Bone marrow (tissue), 2 donors: ENCODE measurements at regions not wholly inside any gene's neighbourhood (a gene's known extent, or its start where the extent isn't known, plus 50 kb on each side); places are given as distances from the start of the nearest gene placed in this dataset.
"Not testable (repeated sequence)": the region's sequence is repeated elsewhere in the genome, so short reads cannot be mapped to it uniquely, and the experiment has no call there.

ENCODE experiments used
- DNase-seq, 2 donors: peaks; one replicate each; lab custom pipeline; 2025; lab: John Stamatoyannopoulos, UW

GRCh38 chr16:29355339-29356059, 51.0 kb downstream of the NPIPB11 start:
- DNase-seq = not testable (repeated sequence)

GRCh38 chr16:29354449-29354848, 52.1 kb downstream of the NPIPB11 start:
- DNase-seq = not testable (repeated sequence)

- not testable (repeated sequence) for DNase-seq
Measured at GRCh38 chr16:29352617-29352999, 53.9 kb downstream of the NPIPB11 start.

- not testable (repeated sequence) for DNase-seq
Measured at GRCh38 chr16:29351970-29352616, 54.4 kb downstream of the NPIPB11 start.

- DNase-seq = not testable (repeated sequence)
Measured at GRCh38 chr16:29351271-29351969, 55.1 kb downstream of the NPIPB11 start.

GRCh38 chr16:29349966-29350365, 56.5 kb downstream of the NPIPB11 start:
- not testable (repeated sequence) for DNase-seq

GRCh38 chr16:29348748-29349147, 57.8 kb downstream of the NPIPB11 start:
- not testable (repeated sequence) for DNase-seq

- DNase-seq = not testable (repeated sequence)
Measured at GRCh38 chr16:29348123-29348690, 58.3 kb downstream of the NPIPB11 start.

GRCh38 chr16:29346796-29347580, 59.5 kb downstream of the NPIPB11 start:
- not testable (repeated sequence) for DNase-seq

- not testable (repeated sequence) for DNase-seq
Measured at GRCh38 chr16:29346203-29346602, 60.3 kb downstream of the NPIPB11 start.

GRCh38 chr16:29342937-29343336, 63.6 kb downstream of the NPIPB11 start:
- DNase-seq = not testable (repeated sequence)

GRCh38 chr16:29340779-29341438, 65.6 kb downstream of the NPIPB11 start:
- DNase-seq = not testable (repeated sequence)

- DNase-seq = not testable (repeated sequence)
Measured at GRCh38 chr16:29340235-29340634, 66.3 kb downstream of the NPIPB11 start.

GRCh38 chr16:29338821-29339700, 67.5 kb downstream of the NPIPB11 start:
- DNase-seq = not testable (repeated sequence)

- DNase-seq = not testable (repeated sequence)
Measured at GRCh38 chr16:29337385-29337901, 69.1 kb downstream of the NPIPB11 start.

- not testable (repeated sequence) for DNase-seq
Measured at GRCh38 chr16:29335549-29335846, 71.0 kb downstream of the NPIPB11 start.

GRCh38 chr16:29334776-29335548, 71.5 kb downstream of the NPIPB11 start:
- DNase-seq = not testable (repeated sequence)

- not testable (repeated sequence) for DNase-seq
Measured at GRCh38 chr16:29333492-29334097, 72.9 kb downstream of the NPIPB11 start.

- not testable (repeated sequence) for DNase-seq
Measured at GRCh38 chr16:29330623-29331022, 75.9 kb downstream of the NPIPB11 start.
